ENCODE measurements at regions not wholly inside any gene's neighbourhood (a gene's known extent, or its start where the extent isn't known, plus 50 kb on each side); places are given as distances from the start of the nearest gene placed in this dataset.

DNA sequence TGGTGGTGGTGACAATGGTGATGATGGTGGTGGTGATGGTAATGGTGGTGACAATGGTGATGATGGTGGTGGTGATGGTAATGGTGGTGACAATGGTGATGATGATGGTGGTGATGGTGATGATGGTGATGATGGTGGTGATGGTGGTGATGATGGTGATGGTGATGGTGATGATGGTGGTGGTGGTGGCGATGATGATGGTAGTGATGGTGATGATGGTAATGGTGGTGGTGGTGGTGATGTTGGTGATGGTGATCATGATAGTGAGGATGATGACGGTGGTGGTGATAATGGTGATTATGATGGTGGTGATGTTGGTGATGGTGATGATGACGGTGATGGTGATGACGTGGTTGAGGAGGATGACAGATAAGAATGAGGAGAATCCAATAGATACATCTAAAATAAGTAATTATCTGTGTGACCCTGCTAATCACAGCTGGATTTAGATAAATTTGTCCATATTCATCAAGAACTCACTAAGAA, 170.7 kb upstream of the SFSWAP start:
- TF ChIP-seq, protein P1, sequence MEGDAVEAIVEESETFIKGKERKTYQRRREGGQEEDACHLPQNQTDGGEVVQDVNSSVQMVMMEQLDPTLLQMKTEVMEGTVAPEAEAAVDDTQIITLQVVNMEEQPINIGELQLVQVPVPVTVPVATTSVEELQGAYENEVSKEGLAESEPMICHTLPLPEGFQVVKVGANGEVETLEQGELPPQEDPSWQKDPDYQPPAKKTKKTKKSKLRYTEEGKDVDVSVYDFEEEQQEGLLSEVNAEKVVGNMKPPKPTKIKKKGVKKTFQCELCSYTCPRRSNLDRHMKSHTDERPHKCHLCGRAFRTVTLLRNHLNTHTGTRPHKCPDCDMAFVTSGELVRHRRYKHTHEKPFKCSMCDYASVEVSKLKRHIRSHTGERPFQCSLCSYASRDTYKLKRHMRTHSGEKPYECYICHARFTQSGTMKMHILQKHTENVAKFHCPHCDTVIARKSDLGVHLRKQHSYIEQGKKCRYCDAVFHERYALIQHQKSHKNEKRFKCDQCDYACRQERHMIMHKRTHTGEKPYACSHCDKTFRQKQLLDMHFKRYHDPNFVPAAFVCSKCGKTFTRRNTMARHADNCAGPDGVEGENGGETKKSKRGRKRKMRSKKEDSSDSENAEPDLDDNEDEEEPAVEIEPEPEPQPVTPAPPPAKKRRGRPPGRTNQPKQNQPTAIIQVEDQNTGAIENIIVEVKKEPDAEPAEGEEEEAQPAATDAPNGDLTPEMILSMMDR (IDR thresholded peaks at IDR 0.05), result no peak
- TF ChIP-seq POLR2A (IDR thresholded peaks at IDR 0.05), result no peak
